Renal cortex interstitium (tissue), 11 donors: ENCODE measurements at regions not wholly inside any gene's neighbourhood (a gene's known extent, or its start where the extent isn't known, plus 50 kb on each side); places are given as distances from the start of the nearest gene placed in this dataset.

ENCODE experiments used
- DNase-seq, 11 donors: peaks; one replicate each; pipeline ENCODE4 v3.0.0-alpha.2; 2013; ENCODE audit warnings: low read depth in 9 of 11, low spot score in 4 of 11; ENCODE audit errors: extremely low read depth in 1 of 11

- DNase-seq: no peak
Measured at GRCh38 chr4:164402554-164402953, 351.4 kb upstream of the SMIM31 start.

- DNase-seq: no peak
Measured at GRCh38 chr4:164405774-164406173, 348.2 kb upstream of the SMIM31 start.

GRCh38 chr4:164408831-164409230 is 345.1 kb upstream of the SMIM31 start:
- no peak for DNase-seq

GRCh38 chr4:164410401-164410800 is 343.5 kb upstream of the SMIM31 start:
- DNase-seq: no peak

- no peak for DNase-seq
Measured at GRCh38 chr4:164412246-164412645, 341.7 kb upstream of the SMIM31 start.

- no peak for DNase-seq
Measured at GRCh38 chr4:164413743-164414142, 340.2 kb upstream of the SMIM31 start.

- DNase-seq: no peak
Measured at GRCh38 chr4:164423819-164424218, 330.1 kb upstream of the SMIM31 start.

GRCh38 chr4:164424846-164425245 is 329.1 kb upstream of the SMIM31 start:
- DNase-seq: peak in 4 of 11 donors; percentile 2 to 14 (median 4)

GRCh38 chr4:164428561-164428960 is 325.4 kb upstream of the SMIM31 start:
- DNase-seq: no peak

- DNase-seq: no peak
Measured at GRCh38 chr4:164438321-164438720, 315.6 kb upstream of the SMIM31 start.

GRCh38 chr4:164439037-164439436 is 314.9 kb upstream of the SMIM31 start:
- DNase-seq: no peak

- DNase-seq: peak in 1 of 11 donors; percentile 1
Measured at GRCh38 chr4:164440199-164440598, 313.7 kb upstream of the SMIM31 start.

GRCh38 chr4:164441109-164441508 is 312.8 kb upstream of the SMIM31 start:
- no peak for DNase-seq

- DNase-seq: no peak
Measured at GRCh38 chr4:164442180-164442579, 311.8 kb upstream of the SMIM31 start.

GRCh38 chr4:164446516-164446915 is 307.4 kb upstream of the SMIM31 start:
- DNase-seq: no peak

GRCh38 chr4:164461901-164462300 is 292.0 kb upstream of the SMIM31 start:
- DNase-seq: no peak

- DNase-seq: no peak
Measured at GRCh38 chr4:164462471-164462870, 291.5 kb upstream of the SMIM31 start.

GRCh38 chr4:164464313-164464712 is 289.6 kb upstream of the SMIM31 start:
- no peak for DNase-seq

- no peak for DNase-seq
Measured at GRCh38 chr4:164467493-164467892, 286.4 kb upstream of the SMIM31 start.

- no peak for DNase-seq
Measured at GRCh38 chr4:164481306-164482091, 272.4 kb upstream of the SMIM31 start.

- DNase-seq: no peak
Measured at GRCh38 chr4:164482092-164482404, 271.9 kb upstream of the SMIM31 start.
